HCT116 (cell line): ENCODE measurements at regions not wholly inside any gene's neighbourhood (a gene's known extent, or its start where the extent isn't known, plus 50 kb on each side); places are given as distances from the start of the nearest gene placed in this dataset.

Experiments used
- ATF3 ChIP-seq: IDR thresholded peaks from 2 replicates; pipeline ENCODE4 v1.6.1; 2012
- CBX3 ChIP-seq: IDR thresholded peaks from 2 replicates; pipeline ENCODE4 v1.6.1; 2012; ENCODE audit warnings: low read depth
- CTCF ChIP-seq, 3 experiments: fragments of 200-600 bp in 1 of 3; sonication (generic) in 1 of 3; IDR thresholded peaks in 2 of 3; conservative IDR thresholded peaks in 1 of 3; 2 replicates each; pipeline ENCODE4 v1.5.1; 2012 to 2017; ENCODE audit warnings: low read depth in 2 of 3, low read length in 2 of 3, antibody characterized with exemption in 1 of 3, borderline replicate concordance in 1 of 3, control low read depth in 1 of 3, mild to moderate bottlenecking in 1 of 3, mixed read lengths in 1 of 3, mixed run types in 1 of 3, moderate library complexity in 1 of 3; ENCODE audit not compliant: insufficient read depth in 1 of 3
- EZH2 ChIP-seq: fragments of 200-600 bp; sonication (generic); IDR thresholded peaks from 2 replicates; pipeline ENCODE4 v1.6.1; 2017; ENCODE audit warnings: antibody characterized with exemption, mixed run types
- EZH2phosphoT487 ChIP-seq: fragments of 200-600 bp; IDR thresholded peaks from 2 replicates; pipeline ENCODE4 v1.6.1; 2018; ENCODE audit warnings: antibody characterized with exemption, borderline replicate concordance
- MAX ChIP-seq: IDR thresholded peaks from 2 replicates; pipeline ENCODE4 v1.6.1; 2012
- POLR2A ChIP-seq: IDR thresholded peaks from 2 replicates; pipeline ENCODE4 v1.7.0; 2011; ENCODE audit warnings: borderline replicate concordance; ENCODE audit not compliant: insufficient read depth, insufficient read length; ENCODE audit errors: extremely low read depth
- POLR2AphosphoS5 ChIP-seq: IDR thresholded peaks from 2 replicates; pipeline ENCODE4 v1.6.1; 2011; ENCODE audit warnings: mild to moderate bottlenecking, low read depth, low read length, moderate library complexity
- SRF ChIP-seq: IDR thresholded peaks from 2 replicates; pipeline ENCODE4 v1.6.1; 2012; ENCODE audit warnings: low read depth
- TCF7L2 ChIP-seq: IDR thresholded peaks from 2 replicates; pipeline ENCODE4 v1.7.0; 2011; ENCODE audit warnings: borderline replicate concordance, inconsistent platforms; ENCODE audit not compliant: insufficient read depth, insufficient read length; ENCODE audit errors: extremely low read depth
- YY1 ChIP-seq: IDR thresholded peaks from 2 replicates; pipeline ENCODE4 v1.6.1; 2011; ENCODE audit warnings: low read length, low read depth, moderate library complexity, mild to moderate bottlenecking; ENCODE audit not compliant: insufficient replicate concordance; ENCODE audit errors: extremely low read depth
- ZBTB33 ChIP-seq: IDR thresholded peaks from 2 replicates; pipeline ENCODE4 v1.6.1; 2011; ENCODE audit warnings: mild to moderate bottlenecking, low read length, moderate library complexity; ENCODE audit not compliant: insufficient replicate concordance; ENCODE audit errors: extremely low read depth
- ZFX ChIP-seq: fragments of 450-650 bp; IDR thresholded peaks from 2 replicates; pipeline ENCODE4 v1.6.1; 2017
- ZNF274 ChIP-seq: fragments of 200-500 bp; sonication (Bioruptor generic); IDR thresholded peaks from 2 replicates; pipeline ENCODE4 v1.6.1; 2014; ENCODE audit warnings: mild to moderate bottlenecking, low read depth, low read length, inconsistent platforms

- TF ChIP-seq CTCF (IDR thresholded peaks at IDR 0.05 in 2 of 3, conservative IDR thresholded peaks at IDR 0.05 in 1 of 3; ENCODE audit: borderline replicate concordance in 1 of 3, insufficient read depth in 1 of 3, low read depth in 2 of 3, low read length in 2 of 3) (no peak), ZBTB33 (no peak), POLR2A (no peak), ZFX (no peak), ZNF274 (no peak), POLR2AphosphoS5 (no peak), MAX (no peak), YY1 (no peak), EZH2 (no peak), SRF (no peak), ATF3 (no peak), EZH2phosphoT487 (no peak), TCF7L2 (no peak), CBX3 (no peak)
Observed at GRCh38 chr15:95681836-95682544, 648.5 kb upstream of the NR2F2 start.
